GM12872 (cell line): ENCODE measurements at regions not wholly inside any gene's neighbourhood (a gene's known extent, or its start where the extent isn't known, plus 50 kb on each side); places are given as distances from the start of the nearest gene placed in this dataset.

Experiments
- CTCF ChIP-seq: IDR thresholded peaks from 3 replicates; pipeline ENCODE4 v1.5.1; 2011; ENCODE audit warnings: low read depth, mild to moderate bottlenecking, low read length, moderate library complexity; ENCODE audit not compliant: insufficient read depth

GRCh38 chr16:66258916-66259845, 107.3 kb upstream of the CDH5 start:
- TF ChIP-seq CTCF = no peak

GRCh38 chr16:66256919-66257318, 109.6 kb upstream of the CDH5 start:
- TF ChIP-seq CTCF = no peak

- TF ChIP-seq CTCF = no peak
These were observed 110.8 kb upstream of the CDH5 start for GRCh38 chr16:66255647-66256046.

- TF ChIP-seq CTCF = no peak
These were observed 111.7 kb upstream of the CDH5 start for GRCh38 chr16:66254751-66255150.

- no peak for TF ChIP-seq CTCF
These were observed 112.4 kb upstream of the CDH5 start for GRCh38 chr16:66254106-66254505.

GRCh38 chr16:66251476-66252160, 114.9 kb upstream of the CDH5 start:
- TF ChIP-seq CTCF = no peak

- TF ChIP-seq CTCF = no peak
These were observed 115.6 kb upstream of the CDH5 start for GRCh38 chr16:66250686-66251431.
